NCI-H774 (cell line): ENCODE measurements at regions not wholly inside any gene's neighbourhood (a gene's known extent, or its start where the extent isn't known, plus 50 kb on each side); places are given as distances from the start of the nearest gene placed in this dataset.
"Not testable (repeated sequence)": the region's sequence is repeated elsewhere in the genome, so short reads cannot be mapped to it uniquely, and the experiment has no call there.

Source experiments
- DNase-seq: peaks from one replicate; lab custom pipeline; 2025; lab: John Stamatoyannopoulos, UW

DNA sequence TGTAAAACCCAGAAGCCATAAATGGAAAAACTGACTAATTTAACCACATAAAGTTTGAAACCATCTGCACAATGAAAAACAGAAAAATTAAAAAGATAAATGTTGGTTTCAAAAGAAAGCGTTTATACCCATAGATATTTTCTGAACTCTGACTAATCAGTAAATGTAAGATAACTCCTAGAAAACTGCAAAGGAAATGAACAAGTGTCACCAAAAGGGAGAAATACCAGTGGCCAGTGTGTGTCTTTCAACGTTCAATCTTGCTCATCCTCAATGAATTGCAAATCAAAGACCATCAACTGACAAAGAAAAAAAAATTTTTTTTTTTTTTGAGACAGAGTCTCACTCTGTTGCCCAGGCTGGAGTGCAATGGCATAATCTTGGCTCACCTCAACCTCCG lies 180.1 kb downstream of the SYK start:
- no peak for DNase-seq

DNA sequence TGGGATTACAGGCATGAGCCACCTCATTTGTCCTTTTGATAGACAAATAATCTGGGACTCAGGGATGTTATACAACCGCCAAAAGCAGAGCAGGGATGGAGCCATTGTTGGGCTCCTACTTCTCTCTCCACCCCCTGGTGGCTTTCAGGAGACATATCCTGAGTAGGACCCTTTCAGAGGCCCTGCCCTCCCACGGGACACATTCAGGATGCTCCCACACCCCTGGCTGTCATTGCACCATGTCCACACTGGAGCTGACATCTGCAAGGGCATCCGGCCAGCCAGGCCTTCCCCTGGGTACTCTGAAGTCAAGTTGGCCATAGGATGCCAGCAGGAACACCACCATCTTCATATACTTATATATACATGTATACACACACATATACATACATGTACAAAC lies 181.8 kb downstream of the SYK start:
- no peak for DNase-seq

DNA sequence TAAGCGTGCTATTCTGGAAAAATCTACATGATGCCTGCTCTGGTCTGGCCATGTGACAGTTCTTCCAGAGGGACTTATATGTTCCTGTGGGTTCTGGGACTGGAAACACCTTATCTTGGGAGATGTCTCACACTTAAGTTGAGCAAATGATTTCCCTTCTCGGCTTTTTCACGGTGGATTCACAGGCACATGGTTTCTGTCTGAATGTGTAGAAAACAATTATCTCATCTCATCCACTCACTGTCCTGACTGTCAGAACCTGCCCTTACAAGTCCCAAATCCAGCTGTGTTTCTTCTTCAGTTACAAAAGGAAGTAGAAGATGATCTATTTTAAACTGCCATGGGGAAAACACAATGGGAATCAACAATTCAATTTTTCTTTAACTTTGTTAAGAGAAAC lies 184.0 kb downstream of the SYK start:
- DNase-seq = no peak

DNA sequence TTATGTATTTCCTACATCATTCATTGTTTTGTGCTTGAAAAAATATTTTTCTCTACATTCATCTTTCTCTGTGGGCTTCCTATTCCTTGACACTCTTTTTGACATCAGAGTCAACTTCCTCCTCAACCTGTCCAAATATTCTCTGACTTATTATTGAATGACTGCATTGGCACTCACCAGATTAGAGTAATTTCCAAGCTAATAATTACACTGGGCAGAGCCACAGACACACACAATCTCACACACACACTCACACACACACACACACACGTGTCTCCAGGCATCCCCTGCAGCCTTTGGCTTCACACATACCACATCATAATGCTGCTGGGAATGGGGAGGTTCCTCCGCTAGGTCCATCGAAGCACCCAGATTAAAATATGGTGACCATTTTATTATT lies 184.5 kb downstream of the SYK start:
- DNase-seq = no peak

DNA sequence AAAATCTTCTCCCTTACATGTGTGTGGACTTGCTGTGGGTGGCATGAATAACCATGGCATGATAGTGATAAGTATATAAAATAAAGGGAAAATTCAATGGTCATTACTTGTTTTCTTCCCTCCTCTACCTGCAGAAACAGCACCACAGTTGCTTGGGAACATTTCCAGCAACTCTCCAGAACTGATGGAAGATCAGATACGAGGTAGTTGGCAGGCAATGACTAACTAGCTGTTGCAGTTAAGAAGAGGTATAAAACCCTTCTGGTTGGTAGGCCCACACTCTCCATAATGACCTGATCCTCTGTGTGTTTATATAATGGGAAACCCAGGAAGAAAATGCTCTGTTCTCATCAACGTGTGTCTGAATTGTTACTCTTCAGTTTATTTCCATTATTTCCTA lies 185.9 kb downstream of the SYK start:
- DNase-seq = no peak

DNA sequence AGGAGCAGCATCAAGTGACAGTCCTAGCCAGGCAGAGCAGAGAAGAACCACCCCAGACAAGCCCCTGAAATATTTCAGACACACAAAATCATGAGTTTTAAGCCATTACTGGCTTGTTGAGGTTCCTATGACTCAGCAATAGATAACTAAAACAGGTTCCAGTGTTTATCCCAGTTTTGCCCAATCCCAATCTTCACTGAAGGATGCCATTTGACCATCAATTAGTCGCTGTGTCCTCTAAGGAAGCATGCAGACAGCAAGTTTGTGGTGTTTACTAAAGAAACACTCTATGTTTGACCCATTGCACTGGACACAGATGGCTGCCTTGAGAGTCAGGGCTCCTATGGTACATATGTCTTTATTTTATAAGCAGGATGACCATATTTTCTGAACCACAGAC lies 186.7 kb downstream of the SYK start:
- no peak for DNase-seq

DNA sequence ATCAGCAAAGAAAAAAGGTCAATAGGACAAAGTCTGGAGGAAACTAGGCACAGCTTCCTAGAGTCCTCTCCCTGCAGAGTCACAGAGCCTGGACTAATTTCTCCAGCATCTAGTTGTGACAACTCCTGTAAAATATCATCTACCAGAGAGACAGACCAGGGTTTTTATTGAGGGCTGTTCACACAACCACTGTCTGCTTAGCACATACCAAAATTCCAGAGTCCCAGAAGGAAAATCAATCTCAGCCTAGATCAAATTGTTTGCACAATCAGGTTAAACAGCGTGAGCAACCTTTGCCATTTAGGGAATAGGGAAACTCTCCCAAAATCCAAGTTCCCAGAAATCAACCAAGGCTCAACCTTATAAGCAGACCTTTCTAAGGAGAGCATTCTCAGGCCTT lies 190.3 kb downstream of the SYK start:
- no peak for DNase-seq

DNA sequence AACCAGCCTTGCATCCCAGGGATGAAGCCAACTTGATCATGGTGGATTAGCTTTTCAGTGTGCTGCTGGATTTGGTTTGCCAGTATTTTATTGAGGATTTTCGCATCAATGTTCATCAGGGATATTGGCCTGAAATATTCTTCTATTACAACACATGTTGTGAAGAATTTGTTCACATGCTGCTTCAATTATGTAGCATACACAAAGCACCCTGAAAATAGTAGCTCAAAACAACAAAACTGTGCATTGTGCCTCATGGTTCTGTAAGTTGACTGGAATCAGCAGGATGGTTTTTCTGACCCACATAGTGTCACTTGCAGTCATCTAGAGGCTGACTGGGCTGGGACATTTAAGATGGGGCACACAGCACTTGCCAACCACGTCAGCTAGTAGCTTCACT lies 193.9 kb downstream of the SYK start:
- DNase-seq = no peak

DNA sequence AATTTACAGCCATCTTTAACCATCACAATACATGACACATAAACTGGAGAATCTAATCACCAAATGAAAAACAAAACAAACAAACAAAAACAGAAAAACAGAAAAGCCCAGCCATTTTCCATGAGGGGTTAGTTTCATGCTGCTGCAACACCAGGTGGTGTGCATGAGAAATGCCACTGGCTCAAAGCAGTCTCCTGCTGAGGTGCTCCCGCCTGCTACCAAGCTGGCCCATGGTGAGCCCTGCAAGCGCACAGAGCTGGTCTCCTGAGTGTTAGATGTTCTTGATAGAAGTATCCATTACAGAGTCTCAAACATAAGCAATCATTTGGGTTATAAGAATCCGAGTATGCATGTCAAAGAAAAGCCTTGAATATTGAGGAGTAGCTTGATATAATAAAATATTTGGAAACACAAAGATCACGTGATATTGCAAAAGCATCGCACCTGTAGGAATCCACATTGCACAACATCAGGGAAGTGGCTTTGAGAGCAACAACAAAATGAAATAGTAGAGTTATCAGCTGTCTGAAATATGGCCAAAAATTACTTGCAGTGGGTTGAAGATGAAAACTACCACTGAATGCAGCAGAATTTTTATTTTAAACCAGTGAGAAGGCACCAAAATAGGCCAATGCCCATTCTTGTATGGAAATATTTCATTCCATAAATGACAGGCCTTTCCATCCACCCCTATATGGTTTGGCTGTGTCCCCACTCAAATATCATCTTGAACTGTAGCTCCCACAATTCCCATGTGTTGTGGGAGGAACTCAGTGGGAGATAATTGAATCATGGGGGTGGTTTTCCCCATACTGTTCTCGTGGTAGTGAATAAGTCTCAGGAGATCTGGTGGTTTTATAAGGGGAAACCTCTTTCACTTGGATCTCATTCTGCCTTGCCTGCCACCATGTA lies 194.8 kb downstream of the SYK start:
- DNase-seq = no peak

DNA sequence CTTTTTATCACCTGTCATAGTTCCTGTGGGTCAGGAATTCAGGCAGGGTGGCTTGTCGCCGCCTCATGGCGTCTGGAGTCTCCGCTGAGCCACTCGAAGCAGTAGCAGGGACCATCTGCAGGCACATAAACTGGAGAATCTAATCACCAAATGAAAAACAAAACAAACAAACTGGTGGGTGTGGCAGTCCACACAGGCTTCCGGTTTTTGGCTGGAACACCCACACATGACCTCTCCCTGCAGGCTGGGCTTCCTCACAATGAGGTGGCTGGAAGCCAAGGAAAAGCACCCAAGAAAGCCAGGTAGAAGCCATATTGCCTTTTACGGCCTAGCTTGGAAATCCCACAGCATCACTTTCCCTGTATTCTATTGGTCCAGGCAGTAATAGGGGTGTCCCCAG lies 197.0 kb downstream of the SYK start:
- no peak for DNase-seq

DNA sequence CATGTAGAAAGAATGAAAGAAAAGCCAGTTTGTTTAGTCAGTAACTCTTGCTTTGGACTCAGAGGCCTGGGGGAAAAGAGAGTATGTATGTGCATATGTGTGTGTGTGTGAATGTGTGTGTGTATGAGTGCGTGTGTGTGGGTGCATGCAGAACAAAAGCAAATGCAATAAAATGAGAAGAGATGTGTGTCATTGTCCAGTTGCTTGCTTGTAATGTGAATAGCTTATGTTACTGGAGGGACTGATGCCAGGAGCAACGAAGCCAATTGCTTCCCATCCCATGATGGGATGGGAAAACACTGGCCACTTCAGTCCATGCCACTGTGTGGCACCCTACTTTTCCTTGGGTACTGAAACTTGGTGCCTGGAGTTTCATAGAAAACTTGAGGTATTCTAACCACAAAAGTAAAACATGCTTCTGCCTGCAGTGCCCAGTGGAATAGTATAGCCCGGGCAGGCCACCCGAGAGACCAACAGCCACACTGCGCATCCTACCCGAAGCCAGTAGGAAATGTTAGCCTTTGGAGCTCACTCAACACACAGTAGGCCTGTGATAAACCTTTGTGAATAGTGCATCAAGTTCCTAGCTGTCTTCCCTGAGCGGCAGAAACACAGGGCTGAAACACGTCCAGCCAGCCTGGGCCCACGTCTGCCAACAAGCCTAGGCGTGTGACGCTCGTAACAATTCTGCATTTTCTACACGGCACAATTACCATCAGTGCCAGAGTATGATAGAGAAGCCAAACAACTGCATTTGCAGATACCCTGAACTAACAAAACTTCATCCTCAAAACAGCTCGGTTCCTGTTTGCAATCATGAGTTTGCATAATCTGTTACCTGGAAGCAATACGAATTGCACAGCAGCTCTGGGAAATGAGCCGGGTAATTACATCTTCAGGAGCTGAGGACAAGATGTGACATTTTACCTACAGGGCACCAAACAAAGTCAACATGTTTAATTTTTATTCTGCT lies 198.1 kb downstream of the SYK start:
- no peak for DNase-seq

DNA sequence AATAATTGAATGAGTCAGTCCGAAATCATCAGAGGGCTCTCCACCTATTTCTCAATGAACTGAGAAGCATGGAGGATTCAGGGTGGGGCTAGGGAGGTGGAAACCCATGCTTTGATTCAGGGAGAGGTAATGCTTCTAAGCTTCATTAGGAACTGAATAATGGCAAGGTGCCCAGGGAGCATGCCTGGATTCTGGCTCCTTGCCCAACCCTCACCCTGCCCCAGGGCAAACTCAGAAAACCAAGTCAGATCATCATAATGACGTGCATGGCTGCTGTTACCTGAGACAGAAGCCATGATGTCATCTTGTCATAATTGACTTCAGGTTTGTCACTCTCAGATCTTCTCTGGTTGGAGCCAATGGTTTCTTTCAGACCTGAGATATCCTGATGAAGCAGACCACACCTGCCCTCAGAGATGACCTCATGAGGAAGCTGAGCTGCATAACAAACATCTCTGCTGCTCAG lies 199.6 kb downstream of the SYK start:
- DNase-seq = peak; percentile 40

DNA sequence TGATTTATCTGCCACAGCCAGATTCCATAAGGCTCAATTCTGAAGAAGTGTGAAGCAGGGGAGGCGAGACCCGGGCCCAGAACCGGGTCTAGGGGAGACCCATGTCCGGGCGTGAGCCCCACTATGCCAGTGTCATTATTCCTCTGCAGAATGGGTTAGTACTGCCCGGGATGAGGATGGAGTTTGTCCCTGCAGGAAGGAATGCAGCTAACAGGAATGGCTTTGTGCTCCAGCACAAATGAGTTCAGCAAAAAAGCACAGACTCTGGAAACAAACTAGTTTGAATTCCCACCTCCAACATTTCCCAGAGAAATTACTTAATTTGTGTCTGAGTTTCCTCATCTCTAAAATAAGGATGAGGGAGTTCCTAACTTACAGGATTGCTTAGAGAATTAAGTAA lies 202.9 kb downstream of the SYK start:
- no peak for DNase-seq

DNA sequence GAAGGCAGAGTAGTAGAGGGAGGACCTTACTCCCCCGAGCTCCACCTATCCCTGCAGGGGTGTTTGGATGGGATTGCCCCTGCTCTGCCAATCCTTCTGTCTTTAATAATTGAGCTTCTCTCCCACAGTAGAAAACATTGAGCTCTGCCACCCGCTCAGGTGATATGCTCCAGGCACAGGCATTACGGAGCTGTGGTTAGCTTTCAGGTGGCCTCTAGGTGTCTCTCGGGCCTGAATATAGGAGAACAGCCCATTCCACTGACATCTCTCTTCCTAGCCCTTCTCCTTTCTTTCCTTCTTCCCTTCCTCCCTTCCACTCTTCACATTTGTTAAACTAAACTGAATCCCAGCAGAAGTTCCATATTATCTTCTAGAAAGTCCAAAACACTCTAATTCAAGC lies 203.4 kb downstream of the SYK start:
- no peak for DNase-seq

DNA sequence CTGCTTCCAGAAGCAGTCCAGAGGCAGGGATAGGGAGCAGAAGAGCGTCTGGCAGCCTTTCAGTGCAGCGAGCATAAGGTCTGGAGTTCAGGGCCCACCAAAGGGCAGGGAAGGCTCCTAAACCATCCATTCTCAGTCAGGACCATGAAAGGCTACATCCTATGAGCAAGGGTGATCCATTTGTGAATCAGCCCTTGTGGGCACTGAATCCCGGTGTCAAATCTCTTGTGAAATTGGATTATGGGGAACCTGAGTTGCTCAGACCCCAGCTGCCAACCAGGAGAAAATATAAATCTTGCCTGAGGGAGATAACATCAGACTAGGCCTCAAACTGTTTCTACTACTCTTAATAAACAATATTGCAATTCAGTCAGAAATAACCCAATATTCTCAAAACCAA lies 204.4 kb downstream of the SYK start:
- no peak for DNase-seq

DNA sequence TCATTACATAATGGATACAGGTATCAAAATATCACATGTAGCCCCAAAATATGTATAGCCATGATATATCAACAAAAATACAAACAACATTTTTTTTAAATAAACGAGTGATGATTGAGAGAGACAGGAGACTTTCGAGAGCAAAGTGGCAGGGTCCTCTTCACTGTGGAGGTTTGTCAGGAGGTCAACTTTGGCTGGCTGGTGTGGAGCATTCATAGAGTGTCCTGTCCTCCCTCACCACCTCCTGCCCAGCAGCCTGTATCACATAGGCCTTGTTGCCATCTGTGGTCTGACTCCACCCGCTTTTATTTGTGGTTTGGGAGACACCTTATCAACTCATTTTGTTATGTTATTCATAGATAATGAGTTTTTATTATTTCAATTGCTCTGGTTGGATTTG lies 206.9 kb downstream of the SYK start:
- DNase-seq = no peak

DNA sequence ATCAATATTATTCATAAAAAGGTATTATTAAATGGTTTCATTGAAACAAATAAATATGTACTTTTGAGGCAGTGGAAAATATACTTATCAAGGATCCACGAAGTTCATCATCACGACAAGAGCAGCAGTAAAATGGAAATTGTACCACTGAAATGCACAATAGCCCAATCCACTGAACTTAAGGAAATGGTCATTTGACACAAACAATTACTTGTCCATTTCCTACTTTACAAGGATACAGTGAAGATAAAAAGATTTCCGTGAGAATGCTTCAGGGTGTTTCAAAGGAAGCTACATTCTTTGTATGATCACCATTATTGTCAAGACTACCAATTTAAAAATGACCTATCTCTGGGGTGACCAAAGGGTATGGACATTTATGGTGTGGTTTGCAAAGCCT lies 210.3 kb downstream of the SYK start:
- no peak for DNase-seq

DNA sequence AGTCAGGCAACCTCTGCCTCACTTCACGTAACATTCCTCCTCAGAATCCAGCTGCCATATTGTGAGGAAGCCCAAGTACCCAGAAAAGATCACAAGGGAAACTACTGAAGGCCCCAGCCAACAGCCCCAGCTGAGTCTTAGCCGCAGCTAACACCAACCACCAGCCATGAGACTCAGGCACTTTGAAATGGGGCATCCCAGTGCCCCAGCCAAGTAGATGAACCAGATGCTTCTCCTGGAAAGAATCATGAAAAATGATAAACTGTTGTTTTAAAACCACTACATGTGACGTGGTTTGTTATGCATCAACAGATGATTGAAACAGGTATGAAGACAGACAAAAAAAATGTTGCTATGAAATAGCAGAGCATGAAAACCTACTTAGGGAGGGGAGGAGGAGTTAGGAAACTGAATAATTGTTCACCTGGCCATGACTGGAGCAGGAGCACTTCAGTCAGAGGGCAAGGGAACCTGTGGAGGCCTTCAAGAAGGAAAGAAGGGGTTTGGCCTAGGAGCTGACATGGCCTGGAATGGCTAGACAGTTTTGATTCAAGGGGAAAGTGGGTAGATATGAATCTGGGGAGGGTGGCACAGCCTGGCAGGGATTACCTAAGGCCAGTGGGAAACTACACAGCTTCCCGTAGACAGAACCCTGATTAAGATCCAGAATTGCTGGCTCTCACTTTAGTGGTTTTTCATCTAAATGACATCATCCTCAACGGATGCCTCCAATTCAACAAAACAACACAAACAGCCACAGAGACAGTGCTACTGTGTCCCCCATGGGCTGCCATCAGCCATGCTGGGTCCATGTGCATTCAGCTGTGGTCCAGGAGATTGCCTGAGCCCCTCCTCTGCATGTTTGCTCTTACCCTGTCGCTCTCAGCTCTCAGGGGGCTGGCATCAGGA lies 211.6 kb downstream of the SYK start:
- DNase-seq = no peak

DNA sequence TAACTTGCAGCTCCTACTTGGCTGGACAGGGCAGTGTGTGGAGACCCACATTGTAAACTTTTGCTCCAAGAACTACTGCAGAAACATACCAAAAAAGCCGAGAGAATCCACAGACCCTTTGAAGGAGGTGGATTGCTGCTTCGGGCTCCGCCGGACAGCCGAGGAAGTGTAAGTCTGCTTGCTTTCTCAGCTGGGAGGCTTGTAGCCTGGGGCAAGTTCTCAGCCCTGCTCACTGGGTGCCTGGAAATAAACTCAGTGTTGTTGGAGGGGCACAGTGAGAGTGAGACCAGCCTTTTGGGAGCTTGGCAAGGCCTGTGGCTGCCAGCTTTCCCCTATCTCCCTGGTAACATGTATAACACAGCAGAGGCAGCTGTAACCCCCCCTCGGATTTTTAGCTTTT lies 215.6 kb downstream of the SYK start:
- DNase-seq = no peak

DNA sequence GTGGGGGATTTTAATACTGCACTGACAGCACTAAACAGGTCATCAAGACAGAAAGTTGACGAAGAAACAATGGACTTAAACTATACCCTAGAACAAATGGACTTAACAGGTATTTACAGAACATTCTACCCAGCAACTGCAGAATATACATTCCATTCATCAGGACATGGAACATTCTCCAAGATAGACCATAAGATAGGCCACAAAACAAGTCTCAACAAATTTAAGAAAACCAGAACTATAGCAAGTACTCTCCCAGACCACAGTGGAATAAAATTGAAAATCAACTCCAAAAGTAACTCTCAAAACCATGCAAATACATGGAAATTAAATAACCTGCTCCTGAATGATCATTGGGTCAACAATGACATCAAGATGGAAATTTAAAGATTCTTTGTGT lies 218.3 kb downstream of the SYK start:
- DNase-seq = not testable (repeated sequence)

DNA sequence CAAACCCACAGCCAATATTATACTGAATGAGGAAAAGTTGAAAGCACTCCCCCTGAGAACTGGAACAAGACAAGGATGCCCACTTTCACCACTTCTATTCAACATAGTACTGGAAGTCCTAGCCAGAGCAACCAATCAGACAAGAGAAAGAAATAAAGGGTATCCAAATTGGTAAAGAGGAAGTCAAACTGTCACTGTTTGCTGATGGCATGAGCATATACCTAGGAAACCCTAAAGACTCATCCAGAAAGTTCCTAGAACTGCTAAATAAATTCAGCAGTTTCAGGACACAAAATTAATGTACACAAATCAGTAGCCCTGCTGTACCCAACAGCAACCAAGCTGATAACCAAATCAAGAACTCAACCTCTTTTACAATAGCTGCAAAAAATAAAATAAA lies 220.0 kb downstream of the SYK start:
- not testable (repeated sequence) for DNase-seq

DNA sequence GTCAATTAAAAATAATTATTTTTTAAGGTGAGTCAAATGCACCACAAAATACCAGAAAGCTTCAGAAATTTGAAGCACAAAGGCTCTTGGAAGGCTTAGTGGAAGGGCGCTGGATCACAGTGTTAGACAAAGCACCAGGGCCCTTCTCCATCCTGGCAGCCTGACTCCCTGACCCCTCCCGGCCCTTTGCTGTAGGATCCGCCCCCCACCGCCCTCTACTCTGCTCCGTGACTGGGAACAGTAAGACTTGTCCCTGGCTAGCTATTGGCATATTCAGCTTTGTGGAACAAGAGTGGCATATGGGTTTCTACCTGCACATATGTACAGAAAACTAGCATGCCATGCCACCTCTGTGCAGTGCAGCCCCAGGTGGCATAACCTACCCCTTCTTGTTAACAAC lies 222.1 kb downstream of the SYK start:
- DNase-seq = no peak
